ENCODE measurements at regions not wholly inside any gene's neighbourhood (a gene's known extent, or its start where the extent isn't known, plus 50 kb on each side); places are given as distances from the start of the nearest gene placed in this dataset.

DNA sequence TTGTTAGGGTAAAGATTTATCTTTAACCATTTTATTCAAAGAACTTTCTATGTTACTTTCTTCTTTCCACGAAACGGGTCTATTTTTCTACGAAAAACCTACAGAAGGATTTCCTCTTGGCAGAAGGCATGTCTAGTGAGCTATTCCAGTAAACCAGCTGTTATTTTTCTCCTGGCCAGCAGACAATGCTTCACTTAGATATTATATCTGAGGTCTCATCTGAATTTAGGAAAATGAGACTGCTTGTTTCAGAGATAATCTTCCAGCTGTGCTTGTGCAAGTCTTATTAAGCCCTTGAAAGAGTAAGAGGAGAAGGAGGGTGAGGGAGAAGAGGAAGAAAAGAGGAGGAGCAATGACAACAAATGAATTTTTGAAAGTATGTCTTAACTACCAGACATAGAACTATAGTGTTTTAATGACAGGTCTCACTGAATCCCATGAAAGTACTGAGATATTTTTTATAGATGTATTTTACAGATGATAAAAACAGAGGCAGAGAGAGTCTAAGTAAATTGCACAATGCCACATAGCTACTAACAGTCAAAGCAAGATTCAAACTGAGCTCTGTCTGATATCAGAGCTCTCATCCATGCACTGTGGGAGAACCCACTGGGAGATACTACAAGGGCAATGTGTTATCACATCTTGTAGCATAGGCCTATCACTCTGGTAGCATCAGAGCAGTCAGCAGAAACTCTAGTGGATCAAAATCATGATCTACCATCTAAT, 54.6 kb upstream of the SAMSN1 start:
- no peak for TF ChIP-seq POLR2AphosphoS5 (IDR thresholded peaks at IDR 0.05; ENCODE audit: low read depth, low read length)
- TF ChIP-seq POLR2A (IDR thresholded peaks at IDR 0.05; ENCODE audit: low read depth, low read length): no peak
